ENCODE measurements at regions not wholly inside any gene's neighbourhood (a gene's known extent, or its start where the extent isn't known, plus 50 kb on each side); places are given as distances from the start of the nearest gene placed in this dataset.
"Not testable (repeated sequence)": the region's sequence is repeated elsewhere in the genome, so short reads cannot be mapped to it uniquely, and the experiment has no call there.

- DNase-seq; H3K9me3 Mint-ChIP-seq; H3K4me1 Mint-ChIP-seq; H3K27me3 ChIP-seq (ENCODE audit: insufficient read depth, low read length); H3K4me3 ChIP-seq (ENCODE audit: low read length in 2 of 2); H3K36me3 Mint-ChIP-seq; H3K4me1 ChIP-seq (ENCODE audit: insufficient read depth, low read length); H3K4me3 Mint-ChIP-seq; H3K27ac Mint-ChIP-seq; H3K36me3 ChIP-seq (ENCODE audit: insufficient read depth, low read length); POLR2A ChIA-PET (ENCODE audit: partially characterized antibody); H3K27ac ChIP-seq (ENCODE audit: low read depth, low read length); intact Hi-C loops (cut with micrococcal nuclease); H3K9me3 ChIP-seq (ENCODE audit: control insufficient read depth in 1 of 2, low read length in 2 of 2): not testable (repeated sequence)
- peaks cover 2 to 10% of the 10 kb centered on the region in 2 donors for H3K27me3 Mint-ChIP-seq
- CTCF ChIA-PET (ENCODE audit: partially characterized antibody) = interaction anchor here (0.7 kb wide), 1 partner anchor 37 kb away, joined by 4 read pairs; no protein-coding TSS in a partner anchor
These were observed 68.6 kb upstream of the MEX3C start for GRCh38 chr18:51266077-51266476.

GRCh38 chr18:51266773-51267172, 69.3 kb upstream of the MEX3C start:
- no peaks in the 10 kb centered on the region for H3K36me3 ChIP-seq (ENCODE audit: insufficient read depth, low read length)
- ChIA-PET POLR2A (ENCODE audit: partially characterized antibody) (no interaction called here), CTCF (ENCODE audit: partially characterized antibody) (interaction anchor here (0.7 kb wide), 2 partner anchors 11 to 38 kb away, joined by 3 to 4 read pairs; no protein-coding TSS in a partner anchor)
- H3K9me3 Mint-ChIP-seq = peaks cover 0 to 2% (median 0%) of the 10 kb centered on the region in 8 donors
- H3K4me3 ChIP-seq (ENCODE audit: low read length in 2 of 2) = no peak overlapping the region
- no peak overlapping the region for H3K4me3 Mint-ChIP-seq
- no peak overlapping the region for H3K27ac ChIP-seq (ENCODE audit: low read depth, low read length)
- no peaks in the 10 kb centered on the region for H3K9me3 ChIP-seq (ENCODE audit: control insufficient read depth in 1 of 2, low read length in 2 of 2)
- H3K4me1 ChIP-seq (ENCODE audit: insufficient read depth, low read length) = no peaks in the 10 kb centered on the region
- H3K36me3 Mint-ChIP-seq = no peaks in the 10 kb centered on the region
- peaks cover 3% of the 10 kb centered on the region for H3K27me3 ChIP-seq (ENCODE audit: insufficient read depth, low read length)
- H3K4me1 Mint-ChIP-seq = no peaks in the 10 kb centered on the region
- no peak for DNase-seq
- H3K27ac Mint-ChIP-seq = no peak overlapping the region
- peaks cover 2 to 7% of the 10 kb centered on the region in 2 donors for H3K27me3 Mint-ChIP-seq
- intact Hi-C loops (cut with micrococcal nuclease) = no loop called here

GRCh38 chr18:51273437-51273836, 76.0 kb upstream of the MEX3C start:
- H3K4me3 ChIP-seq (ENCODE audit: low read length in 2 of 2) = no peak overlapping the region
- Mint-ChIP-seq H3K27ac (no peak overlapping the region), H3K4me1 (no peaks in the 10 kb centered on the region), H3K9me3 (peaks cover 0 to 6% (median 0%) of the 10 kb centered on the region in 8 donors), H3K36me3 (no peaks in the 10 kb centered on the region), H3K4me3 (no peak overlapping the region), H3K27me3 (peaks cover 0 to 2% of the 10 kb centered on the region in 2 donors)
- POLR2A ChIA-PET (ENCODE audit: partially characterized antibody) = interaction anchor here (0.6 kb wide), 1 partner anchor 265 kb away, joined by 3 read pairs; no protein-coding TSS in a partner anchor
- no peak overlapping the region for H3K27ac ChIP-seq (ENCODE audit: low read depth, low read length)
- H3K9me3 ChIP-seq (ENCODE audit: control insufficient read depth in 1 of 2, low read length in 2 of 2) = no peaks in the 10 kb centered on the region
- intact Hi-C loops (cut with micrococcal nuclease) = no loop called here
- no peaks in the 10 kb centered on the region for H3K27me3 ChIP-seq (ENCODE audit: insufficient read depth, low read length)
- CTCF ChIA-PET (ENCODE audit: partially characterized antibody) = no interaction called here
- no peaks in the 10 kb centered on the region for H3K4me1 ChIP-seq (ENCODE audit: insufficient read depth, low read length)
- no peaks in the 10 kb centered on the region for H3K36me3 ChIP-seq (ENCODE audit: insufficient read depth, low read length)
- no peak for DNase-seq

- intact Hi-C loops (cut with micrococcal nuclease) = no loop called here
These were observed 78.4 kb upstream of the MEX3C start for GRCh38 chr18:51275712-51276476.

GRCh38 chr18:51278045-51278649, 80.7 kb upstream of the MEX3C start:
- Mint-ChIP-seq H3K27ac (no peak overlapping the region), H3K9me3 (peaks cover 0 to 2% (median 0%) of the 10 kb centered on the region in 8 donors), H3K4me1 (no peaks in the 10 kb centered on the region), H3K4me3 (no peak overlapping the region), H3K36me3 (no peaks in the 10 kb centered on the region), H3K27me3 (peaks cover 2 to 3% of the 10 kb centered on the region in 2 donors)
- intact Hi-C loops (cut with micrococcal nuclease) = no loop called here
- H3K9me3 ChIP-seq (ENCODE audit: control insufficient read depth in 1 of 2, low read length in 2 of 2) = no peaks in the 10 kb centered on the region
- ChIA-PET POLR2A (ENCODE audit: partially characterized antibody) (no interaction called here), CTCF (ENCODE audit: partially characterized antibody) (interaction anchor here (1.0 kb wide), 1 partner anchor 11 kb away, joined by 3 read pairs; no protein-coding TSS in a partner anchor)
- DNase-seq = no peak
- no peak overlapping the region for H3K4me3 ChIP-seq (ENCODE audit: low read length in 2 of 2)
- H3K27ac ChIP-seq (ENCODE audit: low read depth, low read length) = no peak overlapping the region
- H3K36me3 ChIP-seq (ENCODE audit: insufficient read depth, low read length) = no peaks in the 10 kb centered on the region
- H3K4me1 ChIP-seq (ENCODE audit: insufficient read depth, low read length) = no peaks in the 10 kb centered on the region
- no peaks in the 10 kb centered on the region for H3K27me3 ChIP-seq (ENCODE audit: insufficient read depth, low read length)

More at GRCh38 chr18:51275712-51276476, 78.4 kb upstream of the MEX3C start:
- H3K4me1 ChIP-seq (ENCODE audit: insufficient read depth, low read length) = no peaks in the 10 kb centered on the region
- POLR2A ChIA-PET (ENCODE audit: partially characterized antibody) = no interaction called here
- H3K4me3 Mint-ChIP-seq = no peak overlapping the region
- no peaks in the 10 kb centered on the region for H3K27me3 ChIP-seq (ENCODE audit: insufficient read depth, low read length)
- no peak overlapping the region for H3K4me3 ChIP-seq (ENCODE audit: low read length in 2 of 2)
- H3K4me1 Mint-ChIP-seq = no peaks in the 10 kb centered on the region
- no peaks in the 10 kb centered on the region for H3K36me3 ChIP-seq (ENCODE audit: insufficient read depth, low read length)
- no peak overlapping the region for H3K27ac Mint-ChIP-seq
- no peaks in the 10 kb centered on the region for H3K9me3 ChIP-seq (ENCODE audit: control insufficient read depth in 1 of 2, low read length in 2 of 2)
- H3K27me3 Mint-ChIP-seq = peaks cover 2 to 3% of the 10 kb centered on the region in 2 donors
- CTCF ChIA-PET (ENCODE audit: partially characterized antibody) = interaction anchor here (0.7 kb wide), 1 partner anchor 446 kb away, joined by 3 read pairs; no protein-coding TSS in a partner anchor
- peaks cover 0 to 6% (median 0%) of the 10 kb centered on the region in 8 donors for H3K9me3 Mint-ChIP-seq
- no peaks in the 10 kb centered on the region for H3K36me3 Mint-ChIP-seq
- DNase-seq = no peak
- no peak overlapping the region for H3K27ac ChIP-seq (ENCODE audit: low read depth, low read length)

GRCh38 chr18:51279367-51279984, 82.0 kb upstream of the MEX3C start:
- no peaks in the 10 kb centered on the region for H3K36me3 Mint-ChIP-seq
- H3K4me3 Mint-ChIP-seq = no peak overlapping the region
- H3K27ac Mint-ChIP-seq = no peak overlapping the region
- no peaks in the 10 kb centered on the region for H3K4me1 Mint-ChIP-seq
- ChIA-PET POLR2A (ENCODE audit: partially characterized antibody) (no interaction called here), CTCF (ENCODE audit: partially characterized antibody) (no interaction called here)
- H3K27me3 Mint-ChIP-seq = peaks cover 0 to 3% of the 10 kb centered on the region in 2 donors
- no peaks in the 10 kb centered on the region for H3K4me1 ChIP-seq (ENCODE audit: insufficient read depth, low read length)
- H3K36me3 ChIP-seq (ENCODE audit: insufficient read depth, low read length) = no peaks in the 10 kb centered on the region
- H3K27ac ChIP-seq (ENCODE audit: low read depth, low read length) = no peak overlapping the region
- DNase-seq = no peak
- intact Hi-C loops (cut with micrococcal nuclease) = no loop called here
- H3K9me3 ChIP-seq (ENCODE audit: control insufficient read depth in 1 of 2, low read length in 2 of 2) = no peaks in the 10 kb centered on the region
- H3K27me3 ChIP-seq (ENCODE audit: insufficient read depth, low read length) = no peaks in the 10 kb centered on the region
- no peaks in the 10 kb centered on the region for H3K9me3 Mint-ChIP-seq
- no peak overlapping the region for H3K4me3 ChIP-seq (ENCODE audit: low read length in 2 of 2)

- Histone ChIP-seq H3K4me3 (ENCODE audit: low read length in 2 of 2) (no peak overlapping the region), H3K27ac (ENCODE audit: low read depth, low read length) (no peak overlapping the region), H3K4me1 (ENCODE audit: insufficient read depth, low read length) (no peaks in the 10 kb centered on the region), H3K27me3 (ENCODE audit: insufficient read depth, low read length) (no peaks in the 10 kb centered on the region), H3K9me3 (ENCODE audit: control insufficient read depth in 1 of 2, low read length in 2 of 2) (no peaks in the 10 kb centered on the region), H3K36me3 (ENCODE audit: insufficient read depth, low read length) (no peaks in the 10 kb centered on the region)
- CTCF ChIA-PET (ENCODE audit: partially characterized antibody) = no interaction called here
- POLR2A ChIA-PET (ENCODE audit: partially characterized antibody) = no interaction called here
- Mint-ChIP-seq H3K27ac (no peak overlapping the region), H3K9me3 (peaks cover 0 to 8% (median 2%) of the 10 kb centered on the region in 8 donors), H3K4me3 (no peak overlapping the region), H3K36me3 (no peaks in the 10 kb centered on the region), H3K27me3 (peaks cover 0 to 1% of the 10 kb centered on the region in 2 donors), H3K4me1 (no peaks in the 10 kb centered on the region)
- intact Hi-C loops (cut with micrococcal nuclease) = no loop called here
- DNase-seq = no peak
These were observed 90.5 kb upstream of the MEX3C start for GRCh38 chr18:51287818-51288508.
